GM23248 (cell line): ENCODE measurements at regions not wholly inside any gene's neighbourhood (a gene's known extent, or its start where the extent isn't known, plus 50 kb on each side); places are given as distances from the start of the nearest gene placed in this dataset.

ENCODE experiments used
- EZH2 ChIP-seq: fragments of 200-600 bp; sonication (generic); IDR thresholded peaks from 2 replicates; pipeline ENCODE4 v1.6.1; 2018; ENCODE audit warnings: antibody characterized with exemption, mild to moderate bottlenecking; ENCODE audit not compliant: insufficient read depth, poor library complexity, severe bottlenecking
- EZH2phosphoT487 ChIP-seq: fragments of 200-600 bp; sonication (generic); IDR thresholded peaks from 2 replicates; pipeline ENCODE4 v1.6.1; 2018; ENCODE audit warnings: antibody characterized with exemption, moderate library complexity, mild to moderate bottlenecking, low read depth; ENCODE audit not compliant: insufficient read depth

DNA sequence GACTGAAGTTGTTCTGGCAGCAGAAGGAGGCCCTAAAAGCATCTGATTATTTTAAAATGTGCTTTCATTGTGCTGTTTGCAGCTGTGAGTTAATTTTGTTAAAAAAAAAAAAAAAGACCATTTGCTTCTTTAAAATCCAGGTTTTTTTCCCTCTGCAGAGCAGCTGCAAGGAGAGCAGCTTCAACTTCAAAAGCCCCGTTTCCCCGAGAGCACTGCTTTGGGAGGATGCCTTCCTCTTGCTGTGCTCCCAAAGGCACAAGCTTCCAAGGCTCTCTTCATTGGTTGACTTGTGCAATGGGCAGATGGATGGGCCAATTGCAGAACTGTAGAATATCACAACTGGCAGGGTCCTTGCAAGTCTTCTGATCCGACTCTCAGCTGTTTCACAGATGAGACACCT lies 459.2 kb upstream of the PKN2 start:
- no peak for TF ChIP-seq EZH2phosphoT487
- TF ChIP-seq EZH2 = no peak
